IMR-90 (cell line): ENCODE measurements at regions not wholly inside any gene's neighbourhood (a gene's known extent, or its start where the extent isn't known, plus 50 kb on each side); places are given as distances from the start of the nearest gene placed in this dataset.

ENCODE experiments used
- ATAC-seq: fragments of 200-7000 bp; cut with Tn5 transposase; 2 replicates; pipeline ENCODE4 v1.9.1; 2020; ENCODE audit warnings: low read depth, mild to moderate bottlenecking, moderate library complexity
- BruUV-seq: library from RNA; stranded (reverse); fragments of 400-500 nt; replicated peaks from 2 replicates; lab custom pipeline; 2021; lab: Mats Ljungman, UMichigan
- CTCF ChIA-PET: fragments of 300-600 bp; formaldehyde crosslinking; extraction: SDS; loops from one replicate; lab custom pipeline; 2021; ENCODE audit warnings: antibody characterized with exemption; lab: Yijun Ruan, JAX
- POLR2A ChIA-PET: fragments of 300-600 bp; sonication (Branson Sonifier 250); formaldehyde crosslinking; loops from one replicate; lab custom pipeline; 2022; ENCODE audit warnings: antibody characterized with exemption; ENCODE audit not compliant: unreplicated experiment; lab: Charles Lee
- DNase-seq: peaks from one replicate; pipeline ENCODE4 v3.0.0; 2013
- H2AFZ ChIP-seq: replicated peaks from 2 replicates; pipeline ENCODE3; 2013; ENCODE audit warnings: low read length, mild to moderate bottlenecking; ENCODE audit not compliant: poor library complexity
- H2AK5ac ChIP-seq: 2 replicates; pipeline ENCODE4 v1.6.1; 2013; ENCODE audit warnings: low read depth, low read length, inconsistent platforms
- H2AK9ac ChIP-seq: replicated peaks from 2 replicates; pipeline ENCODE3; 2013; ENCODE audit warnings: mild to moderate bottlenecking, low read depth, low read length, moderate library complexity; ENCODE audit not compliant: poor library complexity
- H2BK120ac ChIP-seq: 2 replicates; pipeline ENCODE4 v1.6.1; 2013; ENCODE audit warnings: low read depth, low read length, inconsistent platforms
- H2BK15ac ChIP-seq: 3 replicates; pipeline ENCODE4 v1.6.1; 2013; ENCODE audit warnings: low read depth, low read length, inconsistent platforms
- H2BK20ac ChIP-seq: 2 replicates; pipeline ENCODE4 v1.6.1; 2013; ENCODE audit warnings: low read depth, mild to moderate bottlenecking, inconsistent platforms, low read length, moderate library complexity
- H2BK5ac ChIP-seq: 2 replicates; pipeline ENCODE4 v1.6.1; 2013; ENCODE audit warnings: mild to moderate bottlenecking, low read depth, low read length, inconsistent platforms; ENCODE audit not compliant: poor library complexity, severe bottlenecking
- H3K14ac ChIP-seq: replicated peaks from 2 replicates; pipeline ENCODE4 v1.6.1; 2013; ENCODE audit warnings: low read depth, low read length, inconsistent platforms
- H3K18ac ChIP-seq: 2 replicates; pipeline ENCODE4 v1.6.1; 2013; ENCODE audit warnings: low read depth, low read length, control low read depth
- H3K23ac ChIP-seq: 2 replicates; pipeline ENCODE4 v1.6.1; 2013; ENCODE audit warnings: low read depth, low read length, inconsistent platforms
- H3K27ac ChIP-seq: 2 replicates; pipeline ENCODE4 v1.5.1; 2013; ENCODE audit warnings: mild to moderate bottlenecking, control low read depth, low read length; ENCODE audit not compliant: insufficient read depth
- H3K27me3 ChIP-seq: 2 replicates; pipeline ENCODE4 v1.6.1; 2013; ENCODE audit warnings: low read length; ENCODE audit not compliant: control insufficient read depth, insufficient read depth
- H3K36me3 ChIP-seq: 2 replicates; pipeline ENCODE4 v1.6.1; 2013; ENCODE audit warnings: low read length, mixed read lengths; ENCODE audit not compliant: control insufficient read depth, insufficient read depth
- H3K4ac ChIP-seq: 2 replicates; pipeline ENCODE4 v1.6.1; 2013; ENCODE audit warnings: low read depth, low read length, inconsistent platforms
- H3K4me1 ChIP-seq: 2 replicates; pipeline ENCODE4 v1.6.1; 2013; ENCODE audit warnings: low read length, mixed read lengths; ENCODE audit not compliant: control insufficient read depth, insufficient read depth
- H3K4me2 ChIP-seq: 2 replicates; pipeline ENCODE4 v1.6.1; 2013; ENCODE audit warnings: low read depth, mild to moderate bottlenecking, control low read depth, low read length, moderate library complexity
- H3K4me3 ChIP-seq: 2 replicates; pipeline ENCODE4 v1.5.1; 2013; ENCODE audit warnings: low read depth, mild to moderate bottlenecking, control low read depth, low read length, moderate library complexity; ENCODE audit not compliant: insufficient read depth
- H3K56ac ChIP-seq: 2 replicates; pipeline ENCODE4 v1.6.1; 2013; ENCODE audit warnings: low read length, inconsistent platforms; ENCODE audit not compliant: insufficient read depth; ENCODE audit errors: extremely low read depth
- H3K79me1 ChIP-seq, 2 experiments: 2 replicates each; pipeline ENCODE4 v1.6.1; 2013; ENCODE audit warnings: low read length in 2 of 2, inconsistent platforms in 1 of 2, low read depth in 1 of 2
- H3K9ac ChIP-seq: 2 replicates; pipeline ENCODE4 v1.6.1; 2013; ENCODE audit warnings: low read depth, low read length, control low read depth
- H3K9me1 ChIP-seq: 2 replicates; pipeline ENCODE4 v1.6.1; 2013; ENCODE audit warnings: low read length, inconsistent platforms; ENCODE audit not compliant: insufficient read depth
- H3K9me3 ChIP-seq: 2 replicates; pipeline ENCODE4 v1.6.1; 2013; ENCODE audit warnings: low read length; ENCODE audit not compliant: control insufficient read depth, insufficient read depth
- H4K20me1 ChIP-seq: 2 replicates; pipeline ENCODE4 v1.6.1; 2013; ENCODE audit warnings: low read length, inconsistent platforms; ENCODE audit not compliant: insufficient read depth
- H4K5ac ChIP-seq: 2 replicates; pipeline ENCODE4 v1.6.1; 2013; ENCODE audit warnings: mild to moderate bottlenecking, low read depth, low read length, control low read depth
- H4K8ac ChIP-seq, 2 experiments: 2 replicates each; pipeline ENCODE4 v1.6.1; 2013; ENCODE audit warnings: low read depth in 2 of 2, low read length in 2 of 2, control low read depth in 1 of 2, inconsistent platforms in 1 of 2
- H4K91ac ChIP-seq: 2 replicates; pipeline ENCODE4 v1.6.1; 2013; ENCODE audit warnings: low read depth, low read length, inconsistent platforms; ENCODE audit not compliant: insufficient read depth
- MAFK ChIP-seq: IDR thresholded peaks from 2 replicates; pipeline ENCODE4 v1.6.1; 2012; ENCODE audit warnings: low read depth, low read length, improper control_type of control experiment
- NFE2L2 ChIP-seq: fragments of 150-350 bp; IDR thresholded peaks from 2 replicates; pipeline ENCODE4 v1.6.1; 2016; ENCODE audit warnings: low read depth, mild to moderate bottlenecking, low read length
- WGBS, 2 experiments: methylation state at CpG; one replicate each; pipeline versions ENCODE4 v1.1.5 to v1.1.7; 2013; ENCODE audit warnings: missing lambda C conversion rate in 2 of 2; ENCODE audit not compliant: insufficient read length in 1 of 2; ENCODE audit errors: extremely low coverage in 2 of 2; 5-methylcytosine and 5-hydroxymethylcytosine counted together
- dilution Hi-C: fragments of 300-500 bp; cut with HindIII; formaldehyde crosslinking; loops from one replicate; pipeline ENCODE4 v1.14.3; 2018; ENCODE audit warnings: low sequenced_read_pairs; ENCODE audit not compliant: unreplicated experiment
- in situ Hi-C: fragments of 300-500 bp; cut with MboI; formaldehyde crosslinking; loops from 3 replicates; pipeline ENCODE4 v1.14.3; 2019; ENCODE audit warnings: low sequenced_read_pairs, inconsistent platforms, mixed read lengths
- intact Hi-C: fragments of 100-400 bp; cut with micrococcal nuclease; formaldehyde crosslinking; loops from 2 replicates; pipeline ENCODE4 v1.10.0; 2022
- TF ChIP-seq, protein P1 (sequence below): fragments of 150-350 bp; IDR thresholded peaks from 2 replicates; pipeline ENCODE4 v1.6.1; 2017; ENCODE audit warnings: mild to moderate bottlenecking, antibody characterized with exemption, low read length, low read depth

DNA sequence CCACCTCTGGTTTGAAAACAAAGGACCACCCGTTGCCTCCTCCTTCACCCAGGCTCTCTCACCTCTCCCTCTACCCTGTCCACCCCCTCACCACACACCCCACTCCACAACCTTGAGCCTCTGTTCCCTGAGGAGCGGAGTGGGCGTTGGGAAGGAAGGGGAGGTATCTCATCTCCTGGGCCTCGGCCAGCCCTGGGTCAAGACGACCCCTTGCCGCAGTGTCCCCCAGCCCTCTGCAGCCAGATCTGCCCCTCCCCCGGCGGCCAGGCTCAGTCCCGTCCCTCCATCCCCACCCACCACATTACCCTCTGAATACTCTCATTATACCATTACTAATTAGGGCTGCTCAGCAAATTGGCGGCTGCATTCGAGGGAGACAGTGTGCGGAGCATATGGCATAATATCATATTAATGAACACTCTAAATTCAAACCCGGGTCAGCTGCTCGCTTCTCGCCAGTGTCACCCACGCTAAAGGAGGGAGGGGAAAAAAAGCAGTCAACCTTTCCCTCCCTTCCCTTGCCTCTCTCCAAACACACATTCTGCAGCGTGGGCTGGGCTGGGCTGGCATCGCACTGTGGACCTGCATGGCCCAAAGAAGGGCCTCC is 123.2 kb upstream of the LHX1 start:
- Histone ChIP-seq H3K9me3 (no peaks in the 10 kb centered on the region), H2BK5ac (no peak overlapping the region), H3K14ac (no peak overlapping the region), H3K9me1 (no peaks in the 10 kb centered on the region; the same call in 1 of the 2 replicates), H3K23ac (no peak overlapping the region), H2AK9ac (no peak overlapping the region), H2BK20ac (no peak overlapping the region), H4K8ac (no peak overlapping the region), H4K91ac (no peak overlapping the region), H3K4me1 (no peaks in the 10 kb centered on the region), H3K27ac (no peak overlapping the region), H3K18ac (no peak overlapping the region), H3K4me3 (no peak overlapping the region), H2AK5ac (no peak overlapping the region), H2BK120ac (no peak overlapping the region), H3K9ac (no peak overlapping the region), H3K56ac (no peak overlapping the region), H3K79me1 (no peaks in the 10 kb centered on the region), H3K27me3 (peaks cover 67% of the 10 kb centered on the region), H3K4ac (no peak overlapping the region), H4K5ac (no peak overlapping the region), H3K36me3 (no peaks in the 10 kb centered on the region), H3K4me2 (no peak overlapping the region), H4K20me1 (no peaks in the 10 kb centered on the region), H2BK15ac (no peak overlapping the region), H2AFZ (no peak overlapping the region)
- TF ChIP-seq NFE2L2, result no peak
- no peak for TF ChIP-seq MAFK
- TF ChIP-seq, protein P1, sequence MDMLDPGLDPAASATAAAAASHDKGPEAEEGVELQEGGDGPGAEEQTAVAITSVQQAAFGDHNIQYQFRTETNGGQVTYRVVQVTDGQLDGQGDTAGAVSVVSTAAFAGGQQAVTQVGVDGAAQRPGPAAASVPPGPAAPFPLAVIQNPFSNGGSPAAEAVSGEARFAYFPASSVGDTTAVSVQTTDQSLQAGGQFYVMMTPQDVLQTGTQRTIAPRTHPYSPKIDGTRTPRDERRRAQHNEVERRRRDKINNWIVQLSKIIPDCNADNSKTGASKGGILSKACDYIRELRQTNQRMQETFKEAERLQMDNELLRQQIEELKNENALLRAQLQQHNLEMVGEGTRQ, result no peak
- ChIA-PET CTCF (no interaction called here), POLR2A (no interaction called here)
- ATAC-seq (no peak), DNase-seq (no peak)
- intact Hi-C loops (no loop called here), dilution Hi-C loops (no loop called here), in situ Hi-C loops (no loop called here)
- BruUV-seq, result no TSS peak
- WGBS, 2 experiments, result 16% methylated on average over 5 of the region's 18 CpGs; no CpG with 5 or more reads in 1 of the 2 experiments
